Trophoblast cell (in vitro differentiated cells and primary cell): ENCODE measurements at regions not wholly inside any gene's neighbourhood (a gene's known extent, or its start where the extent isn't known, plus 50 kb on each side); places are given as distances from the start of the nearest gene placed in this dataset.

Experiments used
- DNase-seq, 2 donors: peaks; one replicate each; pipeline ENCODE4 v3.0.0-alpha.2; 2016
- H2AFZ ChIP-seq: 2 replicates; pipeline ENCODE4 v1.6.1; 2013; ENCODE audit warnings: low read length, moderate library complexity, mild to moderate bottlenecking; ENCODE audit not compliant: insufficient read depth, poor library complexity
- H2AK5ac ChIP-seq: 2 replicates; pipeline ENCODE4 v1.6.1; 2013; ENCODE audit warnings: mild to moderate bottlenecking, low read length
- H2BK120ac ChIP-seq: 2 replicates; pipeline ENCODE4 v1.6.1; 2013; ENCODE audit warnings: low read length, mild to moderate bottlenecking, moderate library complexity; ENCODE audit not compliant: insufficient read depth, poor library complexity
- H2BK12ac ChIP-seq: 2 replicates; pipeline ENCODE4 v1.6.1; 2013; ENCODE audit warnings: mild to moderate bottlenecking, low read length, moderate library complexity
- H2BK5ac ChIP-seq: 2 replicates; pipeline ENCODE4 v1.6.1; 2013; ENCODE audit warnings: low read length, low read depth, moderate library complexity, mild to moderate bottlenecking; ENCODE audit not compliant: poor library complexity
- H3K14ac ChIP-seq: 2 replicates; pipeline ENCODE4 v1.6.1; 2013; ENCODE audit warnings: mild to moderate bottlenecking, low read length
- H3K18ac ChIP-seq: 2 replicates; pipeline ENCODE4 v1.6.1; 2013; ENCODE audit warnings: mild to moderate bottlenecking, low read length
- H3K23ac ChIP-seq: 2 replicates; pipeline ENCODE4 v1.6.1; 2013; ENCODE audit warnings: low read length
- H3K27ac ChIP-seq: 2 replicates; pipeline ENCODE4 v1.5.1; 2013; ENCODE audit warnings: low read depth, mild to moderate bottlenecking, inconsistent platforms, low read length, moderate library complexity
- H3K27me3 ChIP-seq: 2 replicates; pipeline ENCODE4 v1.6.1; 2013; ENCODE audit warnings: inconsistent platforms, mild to moderate bottlenecking, low read length, moderate library complexity; ENCODE audit not compliant: insufficient read depth
- H3K36me3 ChIP-seq, 2 experiments: 1 replicate in 1 of 2; 2 replicates in 1 of 2; pipeline ENCODE4 v1.6.1; 2013; ENCODE audit warnings: low read length in 2 of 2, mild to moderate bottlenecking in 2 of 2, moderate library complexity in 1 of 2; ENCODE audit not compliant: insufficient read depth in 2 of 2, control insufficient read depth in 1 of 2
- H3K4ac ChIP-seq: 2 replicates; pipeline ENCODE4 v1.6.1; 2013; ENCODE audit warnings: low read depth, mild to moderate bottlenecking, low read length, moderate library complexity
- H3K4me1 ChIP-seq, 2 experiments: 1 replicate in 1 of 2; 2 replicates in 1 of 2; pipeline ENCODE4 v1.6.1; 2013; ENCODE audit warnings: low read length in 2 of 2, mild to moderate bottlenecking in 2 of 2, moderate library complexity in 1 of 2; ENCODE audit not compliant: insufficient read depth in 2 of 2, control insufficient read depth in 1 of 2
- H3K4me2 ChIP-seq: 2 replicates; pipeline ENCODE4 v1.6.1; 2013; ENCODE audit warnings: inconsistent platforms, mild to moderate bottlenecking, low read length, moderate library complexity
- H3K4me3 ChIP-seq: 2 replicates; pipeline ENCODE4 v1.5.1; 2013; ENCODE audit warnings: mild to moderate bottlenecking, low read depth, low read length, inconsistent platforms
- H3K79me1 ChIP-seq: one replicate; pipeline ENCODE4 v1.6.1; 2013; ENCODE audit warnings: low read length
- H3K79me2 ChIP-seq: 2 replicates; pipeline ENCODE4 v1.6.1; 2013; ENCODE audit warnings: low read length, mild to moderate bottlenecking; ENCODE audit not compliant: control insufficient read depth, insufficient read depth, poor library complexity
- H3K9ac ChIP-seq: 2 replicates; pipeline ENCODE4 v1.6.1; 2013; ENCODE audit warnings: mild to moderate bottlenecking, low read length
- H3K9me3 ChIP-seq: 2 replicates; pipeline ENCODE4 v1.6.1; 2013; ENCODE audit warnings: low read depth, mild to moderate bottlenecking, control low read depth, inconsistent platforms, low read length; ENCODE audit not compliant: insufficient read depth
- H4K12ac ChIP-seq: 2 replicates; pipeline ENCODE4 v1.6.1; 2013; ENCODE audit warnings: low read depth, mild to moderate bottlenecking, low read length, moderate library complexity
- H4K8ac ChIP-seq: 2 replicates; pipeline ENCODE4 v1.6.1; 2013; ENCODE audit warnings: low read depth, mild to moderate bottlenecking, low read length, moderate library complexity
- H4K91ac ChIP-seq: one replicate; pipeline ENCODE4 v1.6.1; 2013; ENCODE audit warnings: low read depth, mild to moderate bottlenecking, low read length, moderate library complexity
- WGBS: extraction: QIAGEN DNeasy Blood & Tissue Kit; methylation state at CpG from one replicate; pipeline ENCODE4 v1.1.7; 2013; ENCODE audit warnings: missing lambda C conversion rate; ENCODE audit not compliant: insufficient read length, insufficient coverage; ENCODE audit errors: extremely low coverage; 5-methylcytosine and 5-hydroxymethylcytosine counted together

GRCh38 chr10:120266022-120266421 is 191.0 kb upstream of the PLPP4 start:
- no peaks in the 10 kb centered on the region for H3K79me2 ChIP-seq
- H3K79me1 ChIP-seq: no peaks in the 10 kb centered on the region
- H3K18ac ChIP-seq: no peak overlapping the region
- no peak overlapping the region for H3K23ac ChIP-seq
- H3K36me3 ChIP-seq: no peaks in the 10 kb centered on the region
- H3K27ac ChIP-seq: no peak overlapping the region
- no peak overlapping the region for H2BK12ac ChIP-seq
- no peak overlapping the region for H2BK5ac ChIP-seq
- DNase-seq: no peak
- H3K4me2 ChIP-seq: no peak overlapping the region
- H3K14ac ChIP-seq: no peak overlapping the region
- H3K27me3 ChIP-seq: no peaks in the 10 kb centered on the region
- WGBS: no CpG with 5 or more reads among the region's 3 CpGs
- no peak overlapping the region for H4K12ac ChIP-seq
- H3K4me3 ChIP-seq: no peak overlapping the region
- no peak overlapping the region for H2AFZ ChIP-seq
- H3K9me3 ChIP-seq: no peaks in the 10 kb centered on the region
- no peak overlapping the region for H4K91ac ChIP-seq
- H3K4me1 ChIP-seq: no peaks in the 10 kb centered on the region
- H4K8ac ChIP-seq: no peak overlapping the region
- no peak overlapping the region for H2AK5ac ChIP-seq
- no peak overlapping the region for H3K9ac ChIP-seq
- no peak overlapping the region for H3K4ac ChIP-seq
- H2BK120ac ChIP-seq: no peak overlapping the region

- H3K23ac ChIP-seq: no peak overlapping the region
- no peak overlapping the region for H4K12ac ChIP-seq
- H3K9me3 ChIP-seq: peaks cover 1% of the 10 kb centered on the region
- no peaks in the 10 kb centered on the region for H3K27me3 ChIP-seq
- no peak overlapping the region for H3K27ac ChIP-seq
- H3K14ac ChIP-seq: no peak overlapping the region
- H2BK5ac ChIP-seq: no peak overlapping the region
- H2AK5ac ChIP-seq: no peak overlapping the region
- H3K4ac ChIP-seq: no peak overlapping the region
- H3K4me1 ChIP-seq: no peaks in the 10 kb centered on the region
- no peak overlapping the region for H2BK12ac ChIP-seq
- no peak overlapping the region for H2BK120ac ChIP-seq
- H3K9ac ChIP-seq: no peak overlapping the region
- no peak overlapping the region for H4K8ac ChIP-seq
- H3K79me1 ChIP-seq: no peaks in the 10 kb centered on the region
- no peak overlapping the region for H3K4me2 ChIP-seq
- H3K79me2 ChIP-seq: no peaks in the 10 kb centered on the region
- no peaks in the 10 kb centered on the region for H3K36me3 ChIP-seq
- H3K18ac ChIP-seq: no peak overlapping the region
- H2AFZ ChIP-seq: no peak overlapping the region
- DNase-seq: peak in 1 of 2 donors; percentile 27
- H4K91ac ChIP-seq: no peak overlapping the region
- WGBS: no CpG with 5 or more reads among the region's 1 CpG
- no peak overlapping the region for H3K4me3 ChIP-seq
Observed at GRCh38 chr10:120270906-120271305, 186.1 kb upstream of the PLPP4 start.

GRCh38 chr10:120271696-120272095 is 185.3 kb upstream of the PLPP4 start:
- no peak overlapping the region for H2BK5ac ChIP-seq
- no peak overlapping the region for H2AK5ac ChIP-seq
- no peaks in the 10 kb centered on the region for H3K36me3 ChIP-seq
- H3K4ac ChIP-seq: no peak overlapping the region
- H3K79me1 ChIP-seq: no peaks in the 10 kb centered on the region
- no peak overlapping the region for H4K91ac ChIP-seq
- H3K18ac ChIP-seq: no peak overlapping the region
- H4K8ac ChIP-seq: no peak overlapping the region
- H3K14ac ChIP-seq: no peak overlapping the region
- no peak overlapping the region for H2BK120ac ChIP-seq
- no peaks in the 10 kb centered on the region for H3K79me2 ChIP-seq
- H3K4me1 ChIP-seq: no peaks in the 10 kb centered on the region
- H3K23ac ChIP-seq: no peak overlapping the region
- H3K9me3 ChIP-seq: peaks cover 2% of the 10 kb centered on the region
- no peak overlapping the region for H3K4me3 ChIP-seq
- no peak overlapping the region for H3K4me2 ChIP-seq
- H3K9ac ChIP-seq: no peak overlapping the region
- no peak overlapping the region for H4K12ac ChIP-seq
- H2BK12ac ChIP-seq: no peak overlapping the region
- no peak overlapping the region for H3K27ac ChIP-seq
- no peak for DNase-seq
- H3K27me3 ChIP-seq: no peaks in the 10 kb centered on the region
- no peak overlapping the region for H2AFZ ChIP-seq

- no peaks in the 10 kb centered on the region for H3K27me3 ChIP-seq
- no peak overlapping the region for H3K4ac ChIP-seq
- whole genome bisulfite sequencing: no CpG with 5 or more reads among the region's 2 CpGs
- no peak overlapping the region for H3K14ac ChIP-seq
- H3K4me1 ChIP-seq: no peaks in the 10 kb centered on the region
- H2AK5ac ChIP-seq: no peak overlapping the region
- H3K4me2 ChIP-seq: no peak overlapping the region
- no peak overlapping the region for H2BK12ac ChIP-seq
- H2BK120ac ChIP-seq: no peak overlapping the region
- no peak overlapping the region for H2AFZ ChIP-seq
- no peak overlapping the region for H3K23ac ChIP-seq
- no peak overlapping the region for H3K18ac ChIP-seq
- no peak overlapping the region for H3K27ac ChIP-seq
- H3K4me3 ChIP-seq: no peak overlapping the region
- no peaks in the 10 kb centered on the region for H3K79me1 ChIP-seq
- H4K8ac ChIP-seq: no peak overlapping the region
- no peaks in the 10 kb centered on the region for H3K79me2 ChIP-seq
- no peak overlapping the region for H3K9ac ChIP-seq
- H3K9me3 ChIP-seq: peaks cover 2% of the 10 kb centered on the region
- H2BK5ac ChIP-seq: no peak overlapping the region
- H4K91ac ChIP-seq: no peak overlapping the region
- DNase-seq: no peak
- no peaks in the 10 kb centered on the region for H3K36me3 ChIP-seq
- H4K12ac ChIP-seq: no peak overlapping the region
Observed at GRCh38 chr10:120272350-120272749, 184.7 kb upstream of the PLPP4 start.
